ENCODE measurements at regions not wholly inside any gene's neighbourhood (a gene's known extent, or its start where the extent isn't known, plus 50 kb on each side); places are given as distances from the start of the nearest gene placed in this dataset.

DNA sequence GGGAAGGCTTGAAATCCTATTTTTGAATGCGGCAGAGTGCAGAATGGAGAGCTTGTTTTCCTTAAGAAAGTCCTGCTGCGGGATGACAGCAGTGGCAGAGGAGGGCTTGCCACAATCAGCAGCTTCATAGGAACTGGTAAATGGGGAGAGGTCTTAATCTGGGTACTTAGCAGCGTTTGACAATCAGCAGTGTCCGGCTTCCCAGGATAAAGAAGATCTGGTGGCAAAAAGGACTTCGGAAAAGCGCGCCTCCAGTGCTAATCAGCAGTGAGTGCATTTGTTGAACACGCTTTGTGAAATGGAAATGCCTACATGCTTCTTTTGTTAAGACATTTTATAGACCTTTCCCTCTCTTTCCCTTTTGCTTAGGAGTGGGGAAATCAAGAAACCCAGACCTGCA, 735.7 kb downstream of the QKI start:
- Histone ChIP-seq H3K36me3 (ENCODE audit: control insufficient read depth in 1 of 2, insufficient read depth in 2 of 2, low read length in 2 of 2) (no peaks in the 10 kb centered on the region), H3K9ac (ENCODE audit: low read depth in 1 of 2, low read length in 2 of 2) (no peak overlapping the region), H3K4me1 (ENCODE audit: control insufficient read depth in 1 of 2, insufficient read depth in 2 of 2, low read length in 2 of 2) (no peaks in the 10 kb centered on the region), H3K27me3 (ENCODE audit: control insufficient read depth in 1 of 2, insufficient read depth in 2 of 2, low read length in 2 of 2) (no peaks in the 10 kb centered on the region), H3K27ac (ENCODE audit: low read depth, low read length) (no peak overlapping the region), H3K9me3 (ENCODE audit: control insufficient read depth in 1 of 2, low read length in 2 of 2) (peaks cover 0 to 9% of the 10 kb centered on the region in 2 donors), H3K4me3 (ENCODE audit: low read depth in 1 of 2, low read length in 2 of 2) (no peak overlapping the region)

DNA sequence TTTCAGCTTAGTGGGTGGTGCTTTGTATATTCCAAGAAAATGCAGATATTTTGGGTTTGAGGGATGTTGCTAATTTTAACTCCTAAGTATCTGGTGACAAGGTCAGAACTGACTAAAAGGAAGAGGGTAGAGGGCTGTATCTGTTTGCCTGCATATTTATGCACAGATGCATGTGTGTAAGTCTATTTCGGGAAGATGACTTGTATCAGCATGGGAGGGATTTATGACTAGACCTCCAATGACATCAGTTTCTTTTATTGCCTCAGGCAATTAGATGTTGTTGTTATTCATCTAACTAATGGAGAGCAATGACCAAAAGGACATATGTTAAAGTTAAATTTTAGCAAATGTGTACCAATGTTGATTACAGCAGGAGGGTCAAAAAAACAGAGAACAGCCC, 734.3 kb downstream of the QKI start:
- Histone ChIP-seq H3K9me3 (ENCODE audit: control insufficient read depth in 1 of 2, low read length in 2 of 2) (peaks cover 6 to 13% of the 10 kb centered on the region in 2 donors), H3K4me1 (ENCODE audit: control insufficient read depth in 1 of 2, insufficient read depth in 2 of 2, low read length in 2 of 2) (no peaks in the 10 kb centered on the region), H3K36me3 (ENCODE audit: control insufficient read depth in 1 of 2, insufficient read depth in 2 of 2, low read length in 2 of 2) (no peaks in the 10 kb centered on the region), H3K9ac (ENCODE audit: low read depth in 1 of 2, low read length in 2 of 2) (no peak overlapping the region), H3K27ac (ENCODE audit: low read depth, low read length) (no peak overlapping the region), H3K4me3 (ENCODE audit: low read depth in 1 of 2, low read length in 2 of 2) (no peak overlapping the region), H3K27me3 (ENCODE audit: control insufficient read depth in 1 of 2, insufficient read depth in 2 of 2, low read length in 2 of 2) (no peaks in the 10 kb centered on the region)

DNA sequence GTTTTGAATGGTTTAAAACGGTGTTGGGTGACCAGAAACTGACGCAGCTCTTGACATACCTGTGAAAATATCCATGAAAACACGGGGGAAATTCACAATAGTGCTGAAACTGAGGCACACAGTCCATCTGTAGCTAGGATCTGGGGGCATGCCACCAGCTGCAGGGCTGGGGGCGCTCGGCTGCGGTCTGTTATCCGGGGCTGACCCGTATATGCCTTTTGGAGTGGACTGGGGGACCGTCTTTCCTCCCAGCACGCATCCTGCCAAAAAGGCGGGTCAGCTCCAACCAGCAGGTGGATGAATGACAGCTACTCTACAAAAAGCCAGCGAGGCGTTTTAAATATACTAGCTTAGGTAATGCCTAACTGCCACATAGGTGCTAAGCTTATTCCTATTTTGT, 729.8 kb downstream of the QKI start:
- H3K9ac ChIP-seq (ENCODE audit: low read depth in 1 of 2, low read length in 2 of 2) = no peak overlapping the region
- no peak overlapping the region for H3K27ac ChIP-seq (ENCODE audit: low read depth, low read length)
- H3K4me1 ChIP-seq (ENCODE audit: control insufficient read depth in 1 of 2, insufficient read depth in 2 of 2, low read length in 2 of 2) = no peaks in the 10 kb centered on the region
- peaks cover 6 to 10% of the 10 kb centered on the region in 2 donors for H3K9me3 ChIP-seq (ENCODE audit: control insufficient read depth in 1 of 2, low read length in 2 of 2)
- H3K27me3 ChIP-seq (ENCODE audit: control insufficient read depth in 1 of 2, insufficient read depth in 2 of 2, low read length in 2 of 2) = no peaks in the 10 kb centered on the region
- H3K36me3 ChIP-seq (ENCODE audit: control insufficient read depth in 1 of 2, insufficient read depth in 2 of 2, low read length in 2 of 2) = no peaks in the 10 kb centered on the region
- no peak overlapping the region for H3K4me3 ChIP-seq (ENCODE audit: low read depth in 1 of 2, low read length in 2 of 2)

DNA sequence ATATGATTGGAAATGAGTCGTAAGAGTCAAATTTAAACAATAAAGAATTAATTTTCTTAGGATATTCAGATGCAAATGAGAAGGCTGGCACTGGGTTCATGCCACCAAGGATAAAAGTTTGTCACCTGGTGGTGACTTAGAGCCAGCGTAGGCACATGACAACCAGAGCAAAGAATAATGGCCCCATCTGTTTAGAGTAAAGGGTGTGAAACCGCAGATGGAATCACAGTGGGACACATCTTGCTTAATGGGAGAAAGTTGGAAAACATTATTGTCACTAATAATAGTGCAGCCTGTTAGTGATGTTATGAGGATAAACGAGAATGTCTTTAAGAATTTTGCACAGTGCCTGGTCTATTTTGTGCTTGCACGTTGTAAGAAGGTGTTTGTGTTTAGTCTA, 727.8 kb downstream of the QKI start:
- no peaks in the 10 kb centered on the region for H3K36me3 ChIP-seq (ENCODE audit: control insufficient read depth in 1 of 2, insufficient read depth in 2 of 2, low read length in 2 of 2)
- no peaks in the 10 kb centered on the region for H3K4me1 ChIP-seq (ENCODE audit: control insufficient read depth in 1 of 2, insufficient read depth in 2 of 2, low read length in 2 of 2)
- no peak overlapping the region for H3K27ac ChIP-seq (ENCODE audit: low read depth, low read length)
- H3K27me3 ChIP-seq (ENCODE audit: control insufficient read depth in 1 of 2, insufficient read depth in 2 of 2, low read length in 2 of 2) = no peaks in the 10 kb centered on the region
- H3K9me3 ChIP-seq (ENCODE audit: control insufficient read depth in 1 of 2, low read length in 2 of 2) = peaks cover 6 to 8% of the 10 kb centered on the region in 2 donors
- no peak overlapping the region for H3K4me3 ChIP-seq (ENCODE audit: low read depth in 1 of 2, low read length in 2 of 2)
- H3K9ac ChIP-seq (ENCODE audit: low read depth in 1 of 2, low read length in 2 of 2) = no peak overlapping the region

DNA sequence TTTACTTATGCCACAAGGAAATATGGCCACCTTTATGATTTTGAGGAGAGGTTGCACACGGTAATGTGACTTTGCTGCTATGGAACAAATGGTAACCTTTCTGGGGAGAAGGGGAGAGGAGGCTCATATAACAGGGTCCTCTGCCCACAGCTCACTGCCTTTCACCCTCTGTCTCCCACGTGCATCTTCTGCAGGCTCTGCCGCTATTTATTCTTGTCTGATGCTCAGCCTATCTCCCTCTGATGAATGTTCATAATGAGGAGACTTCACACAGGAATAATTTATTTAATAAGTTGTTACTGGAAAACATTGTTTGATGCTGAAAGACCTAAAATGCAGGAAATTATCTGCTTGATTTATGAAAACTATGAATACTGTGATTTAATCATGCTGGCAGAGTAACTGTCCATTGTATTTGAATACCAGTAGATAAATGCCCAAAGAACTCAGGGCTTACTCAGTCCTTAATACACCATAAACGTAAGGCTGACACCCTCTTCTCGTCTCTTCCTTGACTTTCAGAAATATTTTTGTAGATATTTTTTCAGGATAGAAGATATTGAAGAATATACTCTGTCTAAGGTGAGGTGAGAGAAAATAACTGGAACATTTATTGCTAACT, 721.1 kb downstream of the QKI start:
- H3K9me3 ChIP-seq (ENCODE audit: control insufficient read depth in 1 of 2, low read length in 2 of 2) = peaks cover 6 to 9% of the 10 kb centered on the region in 2 donors
- no peak overlapping the region for H3K27ac ChIP-seq (ENCODE audit: low read depth, low read length)
- no peak overlapping the region for H3K4me3 ChIP-seq (ENCODE audit: low read depth in 1 of 2, low read length in 2 of 2)

DNA sequence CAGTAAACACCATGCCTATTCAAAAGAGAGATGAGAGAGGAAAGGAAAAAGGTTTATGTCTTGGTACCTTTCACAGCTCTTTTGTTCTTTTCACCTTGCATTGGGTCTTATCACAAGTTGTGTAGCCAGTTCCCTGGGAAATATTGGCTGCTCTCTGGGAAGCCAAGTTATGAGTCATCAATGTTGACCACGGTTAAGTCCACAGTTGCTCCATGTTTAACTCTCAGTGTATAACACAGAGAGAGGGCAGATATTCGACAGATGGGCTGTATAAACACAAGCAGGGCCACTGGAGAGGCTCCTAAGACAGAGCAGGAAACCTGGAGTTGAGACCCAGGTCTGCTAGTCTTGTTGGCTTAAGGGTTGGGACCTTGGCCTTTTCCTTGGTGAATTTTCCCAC, 718.6 kb downstream of the QKI start:
- no peaks in the 10 kb centered on the region for H3K36me3 ChIP-seq (ENCODE audit: control insufficient read depth in 1 of 2, insufficient read depth in 2 of 2, low read length in 2 of 2)
- no peak overlapping the region for H3K9ac ChIP-seq (ENCODE audit: low read depth in 1 of 2, low read length in 2 of 2)
- H3K4me1 ChIP-seq (ENCODE audit: control insufficient read depth in 1 of 2, insufficient read depth in 2 of 2, low read length in 2 of 2) = no peaks in the 10 kb centered on the region
- no peak overlapping the region for H3K27ac ChIP-seq (ENCODE audit: low read depth, low read length)
- H3K27me3 ChIP-seq (ENCODE audit: control insufficient read depth in 1 of 2, insufficient read depth in 2 of 2, low read length in 2 of 2) = no peaks in the 10 kb centered on the region
- peaks cover 6 to 18% of the 10 kb centered on the region in 2 donors for H3K9me3 ChIP-seq (ENCODE audit: control insufficient read depth in 1 of 2, low read length in 2 of 2)
- no peak overlapping the region for H3K4me3 ChIP-seq (ENCODE audit: low read depth in 1 of 2, low read length in 2 of 2)

More for the DNA sequence above, 721.1 kb downstream of the QKI start:
- Histone ChIP-seq H3K9ac (ENCODE audit: low read depth in 1 of 2, low read length in 2 of 2) (no peak overlapping the region), H3K36me3 (ENCODE audit: control insufficient read depth in 1 of 2, insufficient read depth in 2 of 2, low read length in 2 of 2) (no peaks in the 10 kb centered on the region), H3K27me3 (ENCODE audit: control insufficient read depth in 1 of 2, insufficient read depth in 2 of 2, low read length in 2 of 2) (no peaks in the 10 kb centered on the region), H3K4me1 (ENCODE audit: control insufficient read depth in 1 of 2, insufficient read depth in 2 of 2, low read length in 2 of 2) (no peaks in the 10 kb centered on the region)

DNA sequence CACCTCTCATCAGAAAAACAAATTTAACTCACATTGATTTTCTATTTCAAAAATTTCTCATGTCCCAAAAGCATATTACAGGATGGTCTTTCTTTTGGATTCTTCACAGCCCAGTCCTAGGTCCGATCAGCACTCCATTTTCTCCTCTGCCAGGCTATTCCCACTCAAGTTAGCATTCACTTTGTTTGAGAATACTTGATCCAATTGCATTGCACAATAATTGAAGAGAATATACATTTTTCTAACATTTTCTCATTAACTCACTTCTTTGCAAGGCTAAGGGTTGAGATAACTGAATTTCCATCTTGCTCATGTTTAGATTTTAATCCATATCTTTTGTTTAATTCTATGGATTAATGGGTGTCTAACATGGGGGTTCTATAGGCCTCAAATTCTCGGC, 716.1 kb downstream of the QKI start:
- no peaks in the 10 kb centered on the region for H3K27me3 ChIP-seq (ENCODE audit: control insufficient read depth in 1 of 2, insufficient read depth in 2 of 2, low read length in 2 of 2)
- H3K27ac ChIP-seq (ENCODE audit: low read depth, low read length) = no peak overlapping the region
- H3K36me3 ChIP-seq (ENCODE audit: control insufficient read depth in 1 of 2, insufficient read depth in 2 of 2, low read length in 2 of 2) = no peaks in the 10 kb centered on the region
- H3K4me1 ChIP-seq (ENCODE audit: control insufficient read depth in 1 of 2, insufficient read depth in 2 of 2, low read length in 2 of 2) = no peaks in the 10 kb centered on the region
- no peak overlapping the region for H3K4me3 ChIP-seq (ENCODE audit: low read depth in 1 of 2, low read length in 2 of 2)
- H3K9me3 ChIP-seq (ENCODE audit: control insufficient read depth in 1 of 2, low read length in 2 of 2) = peaks cover 9 to 16% of the 10 kb centered on the region in 2 donors
- H3K9ac ChIP-seq (ENCODE audit: low read depth in 1 of 2, low read length in 2 of 2) = no peak overlapping the region

DNA sequence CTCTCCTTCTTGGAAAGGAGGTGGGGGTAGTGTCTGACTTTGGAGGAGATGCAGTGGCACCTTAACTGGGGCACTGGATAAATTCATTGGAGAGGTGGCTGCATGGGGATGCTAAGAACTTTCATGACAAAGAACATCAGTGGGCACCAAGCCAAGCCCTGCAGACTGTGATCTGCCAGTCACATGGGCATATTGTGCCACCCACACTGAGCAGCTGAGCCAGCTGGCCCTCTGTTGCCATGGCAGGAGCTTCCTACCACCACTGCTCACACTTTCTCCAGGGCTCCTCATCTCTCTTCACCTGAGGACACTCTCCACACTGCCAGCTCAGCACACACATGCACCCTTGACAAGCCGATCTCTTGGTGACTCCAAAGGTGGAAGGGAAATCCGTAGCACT, 715.6 kb downstream of the QKI start:
- H3K27ac ChIP-seq (ENCODE audit: low read depth, low read length) = no peak overlapping the region

DNA sequence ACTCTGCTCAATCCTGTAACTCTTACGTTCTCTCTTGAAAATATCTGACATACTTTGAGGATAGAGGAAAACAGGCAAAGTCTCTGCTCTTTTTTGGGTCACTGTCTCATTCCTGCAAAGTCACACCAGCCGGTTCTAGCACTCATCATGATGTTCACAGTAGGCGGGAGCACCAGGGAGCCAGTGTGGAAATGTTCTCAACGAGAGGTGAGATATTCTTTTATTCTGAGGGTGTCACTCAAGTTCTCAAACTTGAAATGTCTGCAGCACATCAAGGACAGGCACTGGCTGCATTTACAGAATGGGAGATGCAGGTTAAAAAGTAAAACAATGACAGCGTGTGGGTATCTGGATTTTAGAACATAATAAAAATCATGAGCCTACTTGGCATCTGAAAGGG, 714.7 kb downstream of the QKI start:
- H3K4me3 ChIP-seq (ENCODE audit: low read depth in 1 of 2, low read length in 2 of 2) = no peak overlapping the region
- H3K9ac ChIP-seq (ENCODE audit: low read depth in 1 of 2, low read length in 2 of 2) = no peak overlapping the region
- no peaks in the 10 kb centered on the region for H3K4me1 ChIP-seq (ENCODE audit: control insufficient read depth in 1 of 2, insufficient read depth in 2 of 2, low read length in 2 of 2)
- no peaks in the 10 kb centered on the region for H3K36me3 ChIP-seq (ENCODE audit: control insufficient read depth in 1 of 2, insufficient read depth in 2 of 2, low read length in 2 of 2)
- no peaks in the 10 kb centered on the region for H3K27me3 ChIP-seq (ENCODE audit: control insufficient read depth in 1 of 2, insufficient read depth in 2 of 2, low read length in 2 of 2)
- no peak overlapping the region for H3K27ac ChIP-seq (ENCODE audit: low read depth, low read length)
- H3K9me3 ChIP-seq (ENCODE audit: control insufficient read depth in 1 of 2, low read length in 2 of 2) = peaks cover 9 to 14% of the 10 kb centered on the region in 2 donors

More for the DNA sequence above, 715.6 kb downstream of the QKI start:
- Histone ChIP-seq H3K27me3 (ENCODE audit: control insufficient read depth in 1 of 2, insufficient read depth in 2 of 2, low read length in 2 of 2) (no peaks in the 10 kb centered on the region), H3K9ac (ENCODE audit: low read depth in 1 of 2, low read length in 2 of 2) (no peak overlapping the region), H3K36me3 (ENCODE audit: control insufficient read depth in 1 of 2, insufficient read depth in 2 of 2, low read length in 2 of 2) (no peaks in the 10 kb centered on the region), H3K4me3 (ENCODE audit: low read depth in 1 of 2, low read length in 2 of 2) (no peak overlapping the region), H3K9me3 (ENCODE audit: control insufficient read depth in 1 of 2, low read length in 2 of 2) (peaks cover 9 to 16% of the 10 kb centered on the region in 2 donors), H3K4me1 (ENCODE audit: control insufficient read depth in 1 of 2, insufficient read depth in 2 of 2, low read length in 2 of 2) (no peaks in the 10 kb centered on the region)

DNA sequence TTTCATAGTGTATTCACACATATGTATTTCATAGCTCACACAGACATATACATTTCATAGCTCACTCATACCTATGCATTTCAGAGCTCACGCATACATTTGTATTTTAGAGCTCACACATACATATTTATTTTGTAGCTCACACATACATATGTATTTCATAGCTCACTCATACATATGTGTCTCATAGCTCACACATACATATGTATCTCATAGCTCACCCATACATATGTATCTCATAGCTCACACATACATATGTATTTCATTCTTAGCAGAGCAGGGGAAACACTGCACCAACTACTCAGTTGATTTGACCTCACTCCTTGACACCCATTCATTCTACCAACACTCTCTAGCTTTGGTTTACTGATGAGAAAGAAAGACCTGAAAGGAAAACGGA, 713.6 kb downstream of the QKI start:
- Histone ChIP-seq H3K27me3 (ENCODE audit: control insufficient read depth in 1 of 2, insufficient read depth in 2 of 2, low read length in 2 of 2) (no peaks in the 10 kb centered on the region), H3K9me3 (ENCODE audit: control insufficient read depth in 1 of 2, low read length in 2 of 2) (peaks cover 4 to 10% of the 10 kb centered on the region in 2 donors), H3K9ac (ENCODE audit: low read depth in 1 of 2, low read length in 2 of 2) (no peak overlapping the region), H3K36me3 (ENCODE audit: control insufficient read depth in 1 of 2, insufficient read depth in 2 of 2, low read length in 2 of 2) (no peaks in the 10 kb centered on the region), H3K4me3 (ENCODE audit: low read depth in 1 of 2, low read length in 2 of 2) (no peak overlapping the region), H3K27ac (ENCODE audit: low read depth, low read length) (no peak overlapping the region), H3K4me1 (ENCODE audit: control insufficient read depth in 1 of 2, insufficient read depth in 2 of 2, low read length in 2 of 2) (no peaks in the 10 kb centered on the region)

DNA sequence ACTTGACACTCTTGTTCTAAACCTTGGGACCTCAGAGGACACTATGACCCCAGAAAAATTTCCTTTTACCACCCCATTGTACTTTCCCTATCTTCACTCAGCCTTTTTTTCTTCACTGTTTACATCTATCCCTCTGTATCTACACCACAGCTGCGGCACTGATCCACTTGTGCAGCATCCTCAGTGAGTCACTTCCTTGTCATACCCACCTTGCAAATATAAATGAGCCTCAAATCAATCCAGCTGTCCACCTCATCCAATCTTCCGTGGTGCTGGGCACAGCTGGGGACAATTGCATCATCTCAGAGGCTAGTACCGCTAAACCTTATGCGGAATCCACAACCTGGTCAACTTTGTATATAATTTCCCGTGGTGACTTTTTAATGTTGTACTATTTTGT, 710.5 kb downstream of the QKI start:
- H3K27me3 ChIP-seq (ENCODE audit: control insufficient read depth in 1 of 2, insufficient read depth in 2 of 2, low read length in 2 of 2) = no peaks in the 10 kb centered on the region

More for the DNA sequence above, 710.5 kb downstream of the QKI start:
- no peaks in the 10 kb centered on the region for H3K4me1 ChIP-seq (ENCODE audit: control insufficient read depth in 1 of 2, insufficient read depth in 2 of 2, low read length in 2 of 2)
- H3K36me3 ChIP-seq (ENCODE audit: control insufficient read depth in 1 of 2, insufficient read depth in 2 of 2, low read length in 2 of 2) = no peaks in the 10 kb centered on the region
- H3K4me3 ChIP-seq (ENCODE audit: low read depth in 1 of 2, low read length in 2 of 2) = no peak overlapping the region
- peaks cover 3 to 8% of the 10 kb centered on the region in 2 donors for H3K9me3 ChIP-seq (ENCODE audit: control insufficient read depth in 1 of 2, low read length in 2 of 2)
- no peak overlapping the region for H3K9ac ChIP-seq (ENCODE audit: low read depth in 1 of 2, low read length in 2 of 2)
- H3K27ac ChIP-seq (ENCODE audit: low read depth, low read length) = no peak overlapping the region
